Skin of body (tissue), 1 donor: ENCODE measurements at regions not wholly inside any gene's neighbourhood (a gene's known extent, or its start where the extent isn't known, plus 50 kb on each side); places are given as distances from the start of the nearest gene placed in this dataset.
"Not testable (repeated sequence)": the region's sequence is repeated elsewhere in the genome, so short reads cannot be mapped to it uniquely, and the experiment has no call there.

Source experiments
- DNase-seq: peaks from one replicate; lab custom pipeline; 2025; lab: John Stamatoyannopoulos, UW

- no peak for DNase-seq
Measured at GRCh38 chr5:125888358-125888757, 534.9 kb upstream of the GRAMD2B start.

DNA sequence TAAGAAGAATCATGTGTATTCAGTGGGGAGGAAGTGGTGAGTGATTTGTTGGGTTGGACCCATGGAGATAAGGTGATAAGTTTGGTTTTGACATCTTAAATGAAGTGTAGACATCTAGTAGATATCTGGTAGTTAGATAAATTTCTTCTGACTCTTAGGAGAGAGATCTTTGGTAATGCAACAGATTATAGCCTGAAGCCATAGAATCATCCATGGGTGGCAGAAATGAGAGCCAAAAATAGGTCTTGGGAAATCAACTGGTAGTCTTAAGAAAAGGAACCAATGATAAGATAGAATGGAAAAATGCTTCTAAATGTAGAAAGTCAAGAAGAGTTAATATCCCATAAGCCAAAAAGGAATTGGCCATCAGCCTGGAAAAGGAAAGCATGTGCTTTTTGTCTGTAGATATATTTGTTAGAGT is 532.7 kb upstream of the GRAMD2B start:
- DNase-seq: peak; percentile 32

DNA sequence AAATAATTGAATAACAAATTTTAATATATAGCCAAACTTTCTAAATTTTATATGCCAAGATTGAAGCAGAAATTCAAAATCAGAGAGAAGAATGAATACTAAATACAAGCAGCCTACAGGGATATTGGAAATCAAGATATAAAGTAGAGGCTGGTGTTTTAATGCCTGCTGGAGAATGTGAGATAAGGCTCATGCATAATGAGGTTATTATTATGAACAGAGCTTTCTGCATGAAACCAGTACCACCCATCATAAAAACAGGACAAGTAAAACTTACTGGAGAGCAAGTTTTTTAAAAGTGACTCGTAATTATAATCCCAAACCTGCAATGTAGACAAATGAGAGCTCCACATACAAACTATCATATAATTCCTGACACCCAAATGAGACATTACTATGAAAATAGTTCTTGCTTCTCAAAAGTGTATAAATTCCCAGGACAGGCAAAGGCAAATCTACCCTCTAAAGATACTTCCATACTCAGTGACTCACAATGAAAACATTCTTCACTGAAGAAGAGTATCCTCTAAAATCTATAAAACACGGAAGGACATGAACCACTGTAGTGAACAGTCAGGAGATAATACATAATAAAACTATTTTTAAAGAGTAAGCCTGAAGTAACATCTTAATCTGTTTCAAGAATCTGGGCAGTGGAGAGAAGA is 532.0 kb upstream of the GRAMD2B start:
- no peak for DNase-seq

DNA sequence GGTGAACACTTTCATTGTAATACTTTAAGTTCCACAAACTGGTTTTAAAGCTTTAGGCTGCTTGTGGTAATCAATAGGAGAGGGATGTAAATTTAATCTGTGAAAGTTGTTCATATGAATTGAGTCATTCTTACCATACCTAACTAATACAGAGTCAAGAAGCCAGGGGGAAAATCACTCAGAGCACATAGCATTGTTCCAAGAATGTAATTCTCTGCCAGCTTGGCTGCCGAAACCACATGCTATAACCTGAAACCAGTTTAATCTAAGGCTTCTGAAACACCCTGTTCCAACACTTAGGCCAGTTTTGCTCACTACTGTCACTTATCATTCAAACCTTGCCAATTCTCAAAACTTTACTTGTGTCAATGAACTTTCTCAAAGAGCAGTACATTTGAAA is 528.8 kb upstream of the GRAMD2B start:
- DNase-seq: no peak

- no peak for DNase-seq
Measured at GRCh38 chr5:125896368-125896767, 526.8 kb upstream of the GRAMD2B start.

GRCh38 chr5:125897089-125897488 is 526.1 kb upstream of the GRAMD2B start:
- DNase-seq: no peak

- no peak for DNase-seq
Measured at GRCh38 chr5:125898851-125899405, 524.3 kb upstream of the GRAMD2B start.

GRCh38 chr5:125912028-125912427 is 511.2 kb upstream of the GRAMD2B start:
- no peak for DNase-seq

GRCh38 chr5:125913200-125913599 is 510.0 kb upstream of the GRAMD2B start:
- no peak for DNase-seq

DNA sequence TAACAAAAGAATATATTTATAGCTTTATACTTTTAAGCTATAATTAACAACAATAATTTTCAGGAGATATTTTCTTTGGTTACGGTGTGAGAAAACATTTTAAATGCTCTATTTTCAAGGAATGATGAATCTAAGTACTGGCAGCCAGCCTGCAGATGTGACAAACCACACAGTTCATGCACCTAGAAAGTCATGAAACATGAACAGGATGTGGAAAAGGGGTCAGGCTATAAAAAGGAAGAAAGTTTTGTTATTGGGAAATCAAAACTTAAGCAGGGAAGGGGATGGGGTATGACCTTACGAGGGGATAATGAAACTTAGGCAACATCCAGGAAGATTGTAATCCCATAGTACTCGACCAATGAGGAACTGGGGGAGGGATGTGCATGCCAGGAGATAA is 508.7 kb upstream of the GRAMD2B start:
- DNase-seq: no peak

- not testable (repeated sequence) for DNase-seq
Measured at GRCh38 chr5:125923958-125924357, 499.3 kb upstream of the GRAMD2B start.

- no peak for DNase-seq
Measured at GRCh38 chr5:125926172-125926571, 497.0 kb upstream of the GRAMD2B start.

DNA sequence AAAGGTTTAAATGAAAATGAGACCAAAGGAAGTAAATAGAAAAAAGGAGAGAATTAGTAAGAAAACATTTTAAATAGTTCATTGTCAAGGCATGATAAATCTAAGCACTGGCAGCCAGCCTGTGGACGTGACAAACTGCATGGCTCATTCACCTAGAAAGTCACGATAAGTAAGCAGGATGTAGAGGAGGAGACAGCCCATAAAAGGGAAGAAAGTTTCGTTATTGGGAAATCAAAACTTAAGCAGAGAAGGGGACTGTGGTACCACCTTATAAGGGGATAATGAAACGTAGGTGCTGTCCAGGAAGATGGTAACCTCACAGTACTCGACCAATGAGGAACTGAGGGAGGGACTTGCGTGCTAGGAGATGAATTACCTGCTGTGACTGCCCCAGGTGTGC is 494.5 kb upstream of the GRAMD2B start:
- DNase-seq: no peak

GRCh38 chr5:125950012-125950615 is 473.1 kb upstream of the GRAMD2B start:
- DNase-seq: no peak

- DNase-seq: no peak
Measured at GRCh38 chr5:125961150-125961549, 462.1 kb upstream of the GRAMD2B start.

DNA sequence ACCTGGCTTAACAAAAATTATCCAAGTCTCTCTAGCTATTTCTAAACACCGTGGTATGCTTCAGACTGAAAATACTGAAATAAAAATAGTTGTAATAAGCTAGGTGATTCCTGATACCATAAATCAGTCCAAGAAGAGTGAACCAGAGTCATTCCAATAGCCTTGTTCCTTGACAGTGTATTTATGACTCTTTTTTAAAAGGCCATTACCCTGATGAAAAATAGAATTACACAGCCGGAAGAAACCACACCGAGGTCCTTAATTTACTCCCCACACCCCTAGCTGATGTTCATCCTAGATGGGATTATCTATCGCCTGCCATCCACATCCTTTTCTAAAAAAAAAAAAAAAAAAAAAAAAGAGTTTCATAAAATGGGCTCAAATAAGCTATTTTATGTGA is 457.6 kb upstream of the GRAMD2B start:
- no peak for DNase-seq

DNA sequence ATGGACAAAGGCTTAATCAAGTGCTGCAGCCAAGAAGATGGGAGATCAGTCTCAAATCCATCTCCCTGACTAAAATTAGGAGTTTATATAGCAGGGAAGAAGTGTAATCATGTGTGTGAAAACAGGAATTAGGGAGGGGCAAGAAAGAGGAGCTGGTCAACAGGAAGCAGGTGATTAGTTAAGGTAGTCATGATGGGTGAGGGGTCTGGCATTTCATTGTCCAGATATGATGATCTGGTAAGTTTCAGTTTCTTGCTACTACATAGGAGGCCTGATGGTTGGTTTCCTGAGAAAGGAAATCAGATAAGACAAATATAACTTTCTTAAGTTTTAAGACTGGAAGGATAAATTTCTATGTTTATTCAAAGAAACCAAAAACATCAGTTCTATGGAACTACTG is 455.6 kb upstream of the GRAMD2B start:
- no peak for DNase-seq

GRCh38 chr5:125969011-125969813 is 454.0 kb upstream of the GRAMD2B start:
- peak; percentile 95 for DNase-seq

GRCh38 chr5:125969814-125970171 is 453.4 kb upstream of the GRAMD2B start:
- DNase-seq: no peak

- DNase-seq: no peak
Measured at GRCh38 chr5:125970631-125971307, 452.4 kb upstream of the GRAMD2B start.

GRCh38 chr5:125972706-125973105 is 450.5 kb upstream of the GRAMD2B start:
- no peak for DNase-seq

- DNase-seq: no peak
Measured at GRCh38 chr5:125974679-125975078, 448.5 kb upstream of the GRAMD2B start.
